HEK293 (cell line): ENCODE measurements at regions not wholly inside any gene's neighbourhood (a gene's known extent, or its start where the extent isn't known, plus 50 kb on each side); places are given as distances from the start of the nearest gene placed in this dataset.

Experiments
- GFI1B ChIP-seq: fragments of 450-650 bp; formaldehyde crosslinking; IDR thresholded peaks from 2 replicates; pipeline ENCODE4 v1.5.1; 2016; ENCODE audit warnings: missing biosample characterization, missing genetic modification characterization
- ZFP41 ChIP-seq: fragments of 450-650 bp; formaldehyde crosslinking; IDR thresholded peaks from 2 replicates; pipeline ENCODE4 v1.5.1; 2016; ENCODE audit warnings: missing biosample characterization, missing genetic modification characterization, borderline replicate concordance
- ZNF248 ChIP-seq: fragments of 450-650 bp; formaldehyde crosslinking; IDR thresholded peaks from 2 replicates; pipeline ENCODE4 v1.5.1; 2017; ENCODE audit warnings: missing biosample characterization, missing genetic modification characterization
- ZNF274 ChIP-seq, 2 experiments: fragments of 200-500 bp in 1 of 2; fragments of 450-650 bp in 1 of 2; sonication (Bioruptor generic) in 1 of 2; formaldehyde crosslinking in 1 of 2; IDR thresholded peaks; 2 replicates each; pipeline versions ENCODE4 v1.5.1 to v1.6.1; 2014 to 2016; ENCODE audit warnings: borderline replicate concordance in 1 of 2, inconsistent platforms in 1 of 2, low read length in 1 of 2, missing biosample characterization in 1 of 2, missing genetic modification characterization in 1 of 2

- TF ChIP-seq ZNF274 (IDR thresholded peaks at IDR 0.05; ENCODE audit: low read length) (no peak), ZNF274 (tag by site-specific recombination; IDR thresholded peaks at IDR 0.05; ENCODE audit: borderline replicate concordance) (no peak), ZNF248 (tag by site-specific recombination) (no peak), GFI1B (tag by site-specific recombination) (no peak), ZFP41 (tag by site-specific recombination) (no peak)
Observed at GRCh38 chr18:38525039-38525438, 959.4 kb upstream of the CELF4 start.
